HG02798 (cell line): ENCODE measurements at regions not wholly inside any gene's neighbourhood (a gene's known extent, or its start where the extent isn't known, plus 50 kb on each side); places are given as distances from the start of the nearest gene placed in this dataset.
"Not testable (repeated sequence)": the region's sequence is repeated elsewhere in the genome, so short reads cannot be mapped to it uniquely, and the experiment has no call there.

Experiments used
- ATAC-seq: cut with Tn5 transposase; IDR thresholded peaks from one replicate; pipeline ENCODE4 v1.9.1; 2021; ENCODE audit warnings: mild to moderate bottlenecking; ENCODE audit not compliant: unreplicated experiment, poor library complexity

- ATAC-seq: no peak
Measured at GRCh38 chr5:97991236-97991635, 782.2 kb upstream of the RGMB start.

- no peak for ATAC-seq
Measured at GRCh38 chr5:97998941-97999340, 774.5 kb upstream of the RGMB start.

GRCh38 chr5:98004463-98004862 lies 769.0 kb upstream of the RGMB start:
- no peak for ATAC-seq

- ATAC-seq: no peak
Measured at GRCh38 chr5:98016771-98017170, 756.7 kb upstream of the RGMB start.

DNA sequence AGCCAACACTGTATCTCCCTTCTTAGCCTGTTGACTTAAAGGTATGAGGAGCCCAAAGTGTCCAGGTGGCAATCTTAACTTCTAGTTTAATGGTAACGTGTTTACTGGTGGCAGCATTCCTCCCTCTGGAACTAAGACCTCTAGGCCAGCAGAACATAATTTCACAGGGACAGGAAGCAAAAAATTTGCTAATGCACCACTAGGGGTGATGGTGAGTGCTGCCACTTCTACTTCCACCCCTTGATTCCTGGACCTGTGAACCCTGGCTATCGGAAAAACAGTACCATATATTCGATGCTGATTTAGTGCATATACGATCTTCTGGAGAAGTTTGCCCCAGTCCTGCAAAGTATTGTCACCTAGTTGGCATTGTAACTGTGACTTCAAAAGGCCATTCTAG lies 743.2 kb upstream of the RGMB start:
- ATAC-seq: not testable (repeated sequence)

GRCh38 chr5:98031036-98031435 lies 742.4 kb upstream of the RGMB start:
- ATAC-seq: not testable (repeated sequence)

DNA sequence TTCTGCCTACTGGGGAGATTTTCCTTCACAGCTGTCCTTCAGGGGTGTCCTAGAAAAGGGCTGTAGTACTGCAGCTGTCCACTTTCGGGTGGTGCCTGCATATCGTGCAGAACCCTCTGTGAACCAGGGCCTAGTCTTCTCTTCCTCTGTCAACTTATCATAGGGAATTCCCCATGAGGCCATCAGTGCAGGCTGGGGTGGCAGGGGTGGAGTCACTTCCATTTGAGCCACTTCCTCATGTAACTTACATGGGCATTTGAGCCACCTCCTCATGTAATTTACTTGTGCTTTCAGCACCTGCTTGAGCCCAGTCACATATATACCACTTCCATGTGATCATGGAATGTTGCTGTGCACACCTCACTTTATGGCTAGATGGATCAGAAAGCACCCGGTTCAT lies 742.0 kb upstream of the RGMB start:
- peak; percentile 76 for ATAC-seq

- ATAC-seq: no peak
Measured at GRCh38 chr5:98031926-98032325, 741.5 kb upstream of the RGMB start.

GRCh38 chr5:98041661-98042060 lies 731.8 kb upstream of the RGMB start:
- no peak for ATAC-seq

GRCh38 chr5:98042521-98042920 lies 730.9 kb upstream of the RGMB start:
- no peak for ATAC-seq

DNA sequence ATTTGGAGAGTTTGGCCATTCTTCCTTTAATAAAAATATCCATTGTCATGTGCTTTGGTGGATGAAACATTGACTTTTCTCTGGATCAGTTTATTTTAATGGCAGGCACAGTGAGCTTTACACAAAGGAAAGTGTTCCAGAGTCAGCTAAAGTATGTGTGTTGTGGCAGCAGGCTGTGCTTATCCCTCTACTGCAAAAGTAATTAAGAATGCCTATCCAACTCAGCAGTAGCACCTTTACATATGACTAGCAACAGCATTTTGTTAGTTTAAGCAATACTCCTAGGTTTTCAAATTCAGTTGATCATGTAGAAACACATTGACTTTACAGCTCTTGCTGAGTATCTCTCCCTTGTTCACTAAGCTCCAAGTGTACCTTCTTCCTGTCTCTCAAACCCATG lies 730.5 kb upstream of the RGMB start:
- no peak for ATAC-seq

GRCh38 chr5:98050583-98050982 lies 722.9 kb upstream of the RGMB start:
- ATAC-seq: no peak

DNA sequence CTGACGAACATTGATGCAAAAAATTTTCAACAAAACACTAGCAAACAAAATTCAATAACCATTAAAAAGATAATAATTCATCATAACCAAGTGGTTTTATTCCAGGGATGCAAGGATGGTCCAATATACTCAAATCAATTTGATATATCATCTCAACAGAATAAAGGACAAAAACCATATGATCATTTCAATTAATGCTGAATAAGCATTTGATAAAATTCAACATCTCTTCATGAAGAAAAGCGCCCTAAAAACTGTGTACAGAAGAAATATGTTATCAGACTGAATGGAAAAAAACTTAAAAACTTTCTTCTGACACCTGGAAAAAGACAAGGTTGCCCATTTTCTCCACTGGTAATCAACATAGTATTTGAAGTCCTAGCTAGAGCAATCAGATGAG lies 720.3 kb upstream of the RGMB start:
- ATAC-seq: no peak

GRCh38 chr5:98060148-98060547 lies 713.3 kb upstream of the RGMB start:
- ATAC-seq: no peak

- ATAC-seq: no peak
Measured at GRCh38 chr5:98064118-98064685, 709.3 kb upstream of the RGMB start.

GRCh38 chr5:98065261-98065909 lies 708.1 kb upstream of the RGMB start:
- ATAC-seq: no peak

- no peak for ATAC-seq
Measured at GRCh38 chr5:98066910-98067309, 706.6 kb upstream of the RGMB start.

GRCh38 chr5:98069876-98070512 lies 703.5 kb upstream of the RGMB start:
- peak; percentile 80 for ATAC-seq

DNA sequence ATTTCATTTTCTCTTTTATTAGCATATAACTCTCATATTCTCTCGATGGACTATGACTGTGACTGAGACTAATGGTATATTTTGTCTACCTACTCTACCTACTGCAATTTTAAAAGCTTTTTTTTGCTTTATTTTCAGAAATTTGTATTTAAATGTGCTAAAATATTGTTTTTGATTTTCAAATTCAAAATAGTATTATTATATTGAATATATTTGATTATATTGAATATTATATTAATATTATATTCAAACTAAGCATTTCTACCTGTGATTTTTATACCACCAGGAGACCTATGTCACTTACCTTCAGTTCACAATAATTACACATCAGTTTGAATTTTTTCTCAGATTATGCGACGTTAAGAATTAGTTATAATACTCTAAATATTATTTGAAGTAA lies 700.5 kb upstream of the RGMB start:
- no peak for ATAC-seq

- no peak for ATAC-seq
Measured at GRCh38 chr5:98076501-98076900, 697.0 kb upstream of the RGMB start.

- ATAC-seq: peak; percentile 49
Measured at GRCh38 chr5:98085593-98085992, 687.9 kb upstream of the RGMB start.

GRCh38 chr5:98095072-98095471 lies 678.4 kb upstream of the RGMB start:
- no peak for ATAC-seq
